ENCODE measurements at regions not wholly inside any gene's neighbourhood (a gene's known extent, or its start where the extent isn't known, plus 50 kb on each side); places are given as distances from the start of the nearest gene placed in this dataset.

GRCh38 chr10:84613336-84614021 is 285.1 kb downstream of the CCSER2 start:
- TF ChIP-seq CTCF (conservative IDR thresholded peaks at IDR 0.05 in 1 of 2, IDR thresholded peaks at IDR 0.05 in 1 of 2; ENCODE audit: low read depth in 1 of 2, low read length in 2 of 2) (no peak), EZH2 (IDR thresholded peaks at IDR 0.05; ENCODE audit: low read length, missing control alignments) (no peak)

Data from fibroblast of lung (primary cell).